Left renal cortex interstitium (tissue), 4 donors: ENCODE measurements at regions not wholly inside any gene's neighbourhood (a gene's known extent, or its start where the extent isn't known, plus 50 kb on each side); places are given as distances from the start of the nearest gene placed in this dataset.

Experiments
- DNase-seq, 4 donors: peaks; one replicate each; pipeline ENCODE4 v3.0.0-alpha.2; 2013; ENCODE audit warnings: low read depth in 4 of 4, low spot score in 2 of 4, missing footprints in 1 of 4

DNA sequence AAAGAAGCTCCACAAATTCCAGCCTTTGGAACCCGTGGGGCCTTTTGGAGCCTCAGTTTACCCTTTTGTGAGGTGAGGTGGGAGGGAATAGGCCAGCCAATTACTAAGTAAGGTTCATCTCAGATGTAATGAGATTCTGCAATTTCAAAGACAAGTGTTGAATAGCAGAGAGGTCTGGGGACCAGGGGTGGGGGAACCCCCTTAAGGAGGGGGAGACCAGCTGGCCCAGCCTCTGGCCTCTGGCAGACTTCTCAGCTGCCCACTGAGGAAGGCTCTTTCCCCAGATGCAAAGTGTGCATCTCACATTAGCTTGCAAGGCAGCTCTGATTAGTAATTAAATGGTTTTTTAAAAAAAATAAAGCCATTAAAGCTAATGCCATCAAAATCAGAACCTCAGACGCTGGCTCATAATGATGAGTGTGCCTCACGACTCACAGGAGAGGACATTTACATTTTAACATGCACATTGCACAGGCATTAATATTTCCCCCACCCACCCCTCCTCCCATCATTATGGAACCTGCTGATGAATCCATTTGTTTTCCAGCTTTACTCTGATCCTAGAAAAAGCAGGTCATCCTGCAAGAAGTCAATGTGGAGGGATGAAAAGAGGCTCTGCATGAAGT lies 176.7 kb upstream of the TLE3 start:
- no peak for DNase-seq

DNA sequence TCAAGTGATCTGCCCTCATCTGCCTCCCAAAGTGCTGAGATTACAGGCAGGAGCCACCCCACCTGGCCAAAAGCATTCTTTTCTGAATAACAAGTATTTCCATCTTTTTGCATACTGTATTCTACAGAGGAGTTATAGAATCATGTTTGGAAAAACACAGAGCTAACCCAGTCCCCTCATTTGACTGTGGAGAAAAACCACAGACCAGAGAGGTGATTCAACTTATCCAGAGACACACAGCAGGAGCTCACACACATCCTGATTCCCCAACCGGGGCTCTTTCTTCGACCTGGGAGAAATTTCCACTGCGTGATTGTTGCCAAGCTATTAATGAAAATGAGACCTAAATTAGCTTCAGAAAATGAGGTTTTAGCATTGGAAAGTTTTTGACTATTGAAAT lies 176.1 kb upstream of the TLE3 start:
- DNase-seq: no peak

- no peak for DNase-seq
Measured at GRCh38 chr15:70272565-70273355, 175.0 kb upstream of the TLE3 start.

DNA sequence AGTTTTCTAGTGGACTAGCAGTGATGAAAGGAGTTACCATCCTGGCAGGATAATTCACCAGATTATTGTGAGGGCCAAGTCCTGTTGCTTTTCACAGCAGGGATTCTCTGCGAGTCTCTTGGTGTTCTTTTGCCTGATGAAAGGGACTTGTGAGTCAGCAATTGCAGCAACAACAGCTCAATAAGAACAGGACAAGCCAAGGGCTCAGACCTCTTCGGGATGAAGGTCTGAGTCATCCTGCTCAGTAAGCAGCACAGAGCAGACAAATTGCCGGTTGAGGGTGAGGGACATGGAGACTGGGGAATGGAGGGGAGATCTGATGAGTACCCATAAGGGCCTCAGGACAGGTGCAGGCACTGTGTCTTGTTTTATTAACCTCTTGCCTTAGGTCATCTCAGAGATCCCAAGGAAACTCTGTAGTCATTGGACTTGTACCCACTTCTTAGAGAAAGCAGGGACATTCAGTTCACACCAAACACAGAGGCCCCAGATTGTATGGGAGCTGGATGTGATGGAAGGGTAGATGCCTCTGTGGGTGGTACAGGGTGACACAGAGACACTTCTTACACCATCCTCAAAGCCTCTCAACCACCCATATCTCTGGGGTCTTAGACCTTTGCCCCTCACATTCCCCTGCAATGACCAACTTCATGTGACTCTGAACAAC lies 173.8 kb upstream of the TLE3 start:
- no peak for DNase-seq

DNA sequence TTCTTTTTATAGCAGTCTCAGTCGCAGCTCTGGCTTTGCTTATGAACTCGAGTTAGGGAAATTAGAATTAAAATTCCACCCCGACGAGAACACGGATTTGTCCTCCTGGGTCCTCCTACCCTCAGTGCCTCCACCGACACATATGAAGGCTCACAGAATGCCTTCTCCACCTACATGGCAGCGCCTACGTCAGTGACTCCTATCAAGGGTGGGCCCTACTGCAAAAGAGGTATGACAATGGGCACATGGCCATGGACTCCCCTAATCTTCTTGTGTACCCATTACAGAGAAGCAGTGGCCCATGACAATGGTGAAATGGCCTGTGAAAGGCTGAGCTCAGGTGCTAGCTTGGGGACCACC lies 173.0 kb upstream of the TLE3 start:
- DNase-seq: no peak

GRCh38 chr15:70269991-70270751 lies 172.5 kb upstream of the TLE3 start:
- no peak for DNase-seq

- DNase-seq: no peak
Measured at GRCh38 chr15:70269311-70269911, 171.7 kb upstream of the TLE3 start.

- no peak for DNase-seq
Measured at GRCh38 chr15:70268698-70269251, 171.1 kb upstream of the TLE3 start.

DNA sequence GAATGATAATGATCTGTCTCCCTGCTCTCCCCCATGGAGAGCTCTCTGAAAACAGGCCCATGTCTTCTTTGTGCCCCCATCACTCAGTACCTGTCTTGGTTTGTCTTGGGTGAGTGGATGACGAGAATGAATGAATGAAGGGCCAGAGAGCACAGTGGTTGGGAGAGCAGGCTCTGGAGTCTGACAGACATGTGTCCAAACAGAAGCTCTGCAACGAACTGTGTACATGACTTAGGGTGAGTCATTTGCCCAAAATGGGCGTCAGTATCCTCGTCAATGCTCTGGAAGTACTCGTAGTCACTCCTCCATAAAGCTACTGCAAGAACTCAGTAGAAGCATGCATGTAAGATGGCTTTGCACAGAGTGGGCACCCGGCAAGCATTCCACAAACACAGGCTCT lies 170.2 kb upstream of the TLE3 start:
- no peak for DNase-seq

DNA sequence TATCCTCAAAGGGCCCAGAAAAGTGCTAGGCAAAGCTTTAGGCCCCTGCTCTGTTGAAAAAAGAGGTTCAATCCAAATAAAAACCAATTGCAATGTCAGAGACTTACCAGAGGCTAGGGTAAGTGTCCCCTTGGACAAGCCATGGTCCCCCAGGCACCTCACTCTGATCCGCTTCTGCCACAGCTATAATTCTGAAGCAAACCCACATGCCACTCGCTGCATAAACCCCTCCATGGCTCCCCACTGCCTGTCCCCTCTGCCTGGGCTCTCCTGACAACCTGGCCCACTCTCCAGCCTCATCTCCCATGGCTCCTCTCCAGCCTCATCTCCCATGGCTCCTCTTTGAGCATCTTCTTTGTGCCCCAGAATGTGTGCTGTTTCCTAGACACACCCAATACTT lies 169.6 kb upstream of the TLE3 start:
- DNase-seq: no peak

DNA sequence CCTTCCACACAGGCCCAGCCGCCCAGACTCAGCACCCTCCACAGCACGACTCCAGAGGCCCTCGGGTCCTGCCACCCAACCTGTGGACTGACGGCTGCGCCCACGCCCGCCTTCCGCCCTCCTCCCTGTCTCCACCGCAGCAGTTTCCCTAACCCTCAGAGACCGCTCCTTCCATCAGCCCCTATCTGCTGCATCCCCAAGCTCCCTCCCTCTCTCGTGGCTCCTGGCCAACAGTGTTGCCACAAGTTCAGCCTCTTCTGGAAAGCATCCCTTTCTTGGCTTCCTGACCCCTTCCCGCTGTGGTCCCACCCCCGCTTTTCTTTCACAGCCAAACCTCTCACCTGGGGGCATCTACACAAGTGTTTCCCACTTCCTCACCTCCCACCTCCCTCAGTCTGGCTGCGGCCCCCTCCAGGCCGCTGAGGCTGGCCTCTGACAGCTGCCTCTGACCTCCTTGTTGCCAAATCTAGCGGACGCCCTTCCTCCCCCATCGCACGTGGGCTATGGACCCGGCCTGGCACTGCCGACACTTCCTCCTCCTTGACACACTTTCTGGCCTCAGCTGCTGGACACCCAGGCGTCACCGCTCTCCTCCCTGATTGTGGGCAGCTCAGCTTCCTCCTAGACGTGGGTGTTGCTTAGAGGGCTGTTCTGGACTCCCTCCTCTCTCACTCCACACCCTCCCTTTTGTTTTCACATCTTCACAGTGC lies 168.8 kb upstream of the TLE3 start:
- no peak for DNase-seq

- no peak for DNase-seq
Measured at GRCh38 chr15:70265986-70266385, 168.3 kb upstream of the TLE3 start.

- DNase-seq: no peak
Measured at GRCh38 chr15:70265466-70265978, 167.8 kb upstream of the TLE3 start.

GRCh38 chr15:70264738-70265465 lies 167.2 kb upstream of the TLE3 start:
- DNase-seq: no peak

DNA sequence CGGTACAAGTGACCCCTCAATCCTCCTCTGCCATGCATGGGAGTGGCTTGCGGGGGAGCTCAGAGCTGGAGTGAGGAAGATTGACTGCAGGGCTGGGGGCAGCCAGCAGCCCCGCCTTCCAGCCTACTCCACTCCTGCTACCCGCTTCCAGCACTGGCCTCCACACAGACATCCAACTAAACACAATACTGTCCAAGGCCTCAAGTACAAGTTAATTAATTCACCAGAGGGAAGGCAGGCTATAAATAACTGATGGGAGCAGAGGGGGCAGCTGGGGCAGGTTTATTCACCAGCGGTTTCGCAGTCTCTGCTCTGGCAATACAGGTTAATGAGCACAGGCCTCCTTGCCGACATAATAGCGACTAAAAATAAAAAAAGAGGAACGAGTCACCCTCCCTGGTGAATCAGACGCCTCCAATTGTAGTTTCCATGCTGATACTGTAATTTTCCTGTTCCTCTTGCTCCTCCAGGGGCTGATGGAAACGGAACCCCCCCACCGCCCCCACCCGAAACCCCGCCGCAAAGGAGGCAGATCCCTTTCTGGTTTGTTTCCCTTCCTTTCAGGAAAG lies 166.4 kb upstream of the TLE3 start:
- DNase-seq: peak in 2 of 4 donors; percentile 59 to 73

DNA sequence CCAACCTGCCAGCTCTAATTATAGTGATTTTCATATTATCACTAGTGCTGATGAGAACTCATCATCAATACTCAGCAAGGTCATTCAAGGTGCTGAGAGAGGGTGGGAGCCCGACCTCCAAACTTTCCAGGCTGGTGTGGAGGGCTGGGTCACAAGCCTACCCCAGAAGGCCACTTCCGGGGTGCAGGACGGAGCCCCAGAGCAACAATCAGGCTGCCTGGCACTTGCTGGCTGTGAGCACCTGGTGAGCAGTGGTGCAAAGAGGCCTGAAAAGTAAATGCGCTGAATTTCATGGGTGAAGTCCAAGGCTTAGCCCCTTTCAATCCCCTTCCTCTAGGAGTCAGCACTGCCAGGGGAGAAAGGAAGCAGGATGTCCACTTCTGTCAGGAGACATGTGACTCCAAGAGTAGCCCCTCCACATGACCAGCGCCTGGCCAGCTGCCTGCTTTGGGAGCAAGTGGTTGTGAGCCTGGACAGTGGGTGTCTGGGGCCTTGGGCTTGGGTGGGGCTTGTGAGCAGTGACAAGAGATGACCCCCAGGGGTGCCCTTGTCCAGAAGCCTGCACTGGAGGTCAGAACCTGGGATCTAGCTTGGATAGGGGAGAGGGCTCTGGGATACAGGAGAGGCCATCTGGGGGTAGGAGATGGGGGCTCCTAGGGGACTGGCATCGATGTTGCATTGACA lies 165.0 kb upstream of the TLE3 start:
- no peak for DNase-seq

DNA sequence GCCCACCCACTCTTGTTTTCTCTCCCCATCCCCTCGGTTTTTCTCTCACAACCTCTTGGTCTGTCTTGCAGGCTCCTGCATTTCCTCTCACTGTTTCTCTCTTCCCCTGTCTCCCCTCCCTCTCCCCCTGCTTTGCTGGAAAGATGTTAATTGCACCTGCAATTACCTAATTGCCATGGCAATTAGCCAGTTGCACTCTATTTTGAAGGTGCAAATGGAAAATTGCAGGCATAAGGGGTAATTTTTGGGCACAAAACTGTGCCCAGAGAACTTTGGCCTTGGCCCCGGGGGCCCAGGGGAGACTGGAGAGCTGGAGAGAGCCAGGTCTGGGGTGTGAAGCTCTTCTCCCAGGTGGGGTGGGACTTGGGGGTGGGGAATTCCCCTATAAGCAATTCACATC lies 164.5 kb upstream of the TLE3 start:
- DNase-seq: no peak

DNA sequence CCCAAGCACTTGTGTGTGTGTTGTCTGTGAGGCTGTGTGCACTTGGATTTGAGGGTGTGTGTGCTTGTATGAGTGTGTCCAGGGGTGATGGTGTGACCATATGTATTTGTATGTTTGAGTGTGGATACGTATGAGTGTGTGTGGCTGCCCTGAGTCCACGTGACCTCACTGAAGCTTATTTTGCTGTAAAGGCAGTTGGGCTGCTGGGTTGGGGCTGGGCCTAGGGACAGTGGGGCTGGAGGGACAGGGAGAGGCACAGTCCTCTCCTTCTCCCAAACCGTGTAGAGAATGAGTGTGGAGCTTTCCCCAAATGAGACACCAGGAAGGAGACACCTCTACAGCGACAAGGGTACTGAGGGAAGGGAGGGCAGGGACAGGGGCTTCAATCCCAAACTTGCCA lies 163.4 kb upstream of the TLE3 start:
- no peak for DNase-seq
